BLaER1 treated with 17β-estradiol and CSF1 and Interleukin-3, amounts not matched to agents 10 nM and 100 nM (cell line): ENCODE measurements at regions not wholly inside any gene's neighbourhood (a gene's known extent, or its start where the extent isn't known, plus 50 kb on each side); places are given as distances from the start of the nearest gene placed in this dataset.

Experiments used
- H3K27ac ChIP-seq, 11 experiments: shearing (Covaris generic); formaldehyde crosslinking; 2 replicates each; pipeline ENCODE4 v1.8.1; 2022
- H3K27me3 ChIP-seq, 11 experiments: shearing (Covaris generic); formaldehyde crosslinking; 2 replicates each; pipeline ENCODE4 v1.8.1; 2022
- H3K36me3 ChIP-seq, 11 experiments: shearing (Covaris generic); formaldehyde crosslinking; 2 replicates each; pipeline ENCODE4 v1.8.1; 2022
- H3K4me1 ChIP-seq, 10 experiments: shearing (Covaris generic); formaldehyde crosslinking; 2 replicates each; pipeline ENCODE4 v1.8.1; 2022
- H3K4me2 ChIP-seq, 11 experiments: shearing (Covaris generic); formaldehyde crosslinking; 2 replicates each; pipeline ENCODE4 v1.8.1; 2022
- H3K4me3 ChIP-seq, 10 experiments: shearing (Covaris generic); formaldehyde crosslinking; 2 replicates each; pipeline ENCODE4 v1.8.1; 2022
- H3K9ac ChIP-seq, 11 experiments: shearing (Covaris generic); formaldehyde crosslinking; 2 replicates each; pipeline ENCODE4 v1.8.1; 2022
- H3K9me3 ChIP-seq, 11 experiments: shearing (Covaris generic); formaldehyde crosslinking; replicated peaks in 1 of 11; 2 replicates each; pipeline ENCODE4 v1.8.1; 2022
- H4K20me1 ChIP-seq, 11 experiments: shearing (Covaris generic); formaldehyde crosslinking; 2 replicates each; pipeline ENCODE4 v1.8.1; 2022
- Cebpa-rat ChIP-seq, 11 experiments: shearing (Covaris generic); IDR thresholded peaks; 2 replicates each; pipeline ENCODE4 v1.8.1; 2022

DNA sequence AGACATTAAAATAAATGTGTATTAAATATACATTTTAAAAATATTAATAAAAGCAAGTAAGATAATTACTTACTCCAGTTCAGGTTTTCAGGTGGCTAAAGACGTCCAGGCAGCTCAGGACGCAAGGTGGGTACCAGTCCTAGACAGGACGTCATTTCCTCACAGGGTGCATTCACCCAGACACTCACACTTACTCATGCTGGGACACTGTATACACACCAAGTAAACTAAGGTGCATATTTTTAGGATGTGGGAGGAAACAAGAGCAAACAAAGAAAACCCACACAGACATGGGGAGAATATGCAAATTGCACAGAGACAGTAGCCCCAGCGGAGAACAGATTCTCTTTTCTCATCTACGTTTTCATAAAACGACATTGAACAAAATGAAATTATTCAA is 457.9 kb downstream of the BRINP3 start:
- Histone ChIP-seq H3K36me3 (no peaks in the 10 kb centered on the region), H3K27ac (no peak overlapping the region), H3K4me2 (no peak overlapping the region), H3K9me3 (peaks cover 0 to 5% (median 0%) of the 10 kb centered on the region in 11 experiments; a peak in 1 of 22 replicates), H3K4me1 (0 out of 20 replicates have a peak, but pooled peaks cover 0 to 4% (median 0%) of the 10 kb centered on the region in 10 experiments), H4K20me1 (no peaks in the 10 kb centered on the region), H3K9ac (no peak overlapping the region), H3K4me3 (no peak overlapping the region), H3K27me3 (no peaks in the 10 kb centered on the region)
- no peak for TF ChIP-seq Cebpa-rat (IDR thresholded peaks at IDR 0.05)

DNA sequence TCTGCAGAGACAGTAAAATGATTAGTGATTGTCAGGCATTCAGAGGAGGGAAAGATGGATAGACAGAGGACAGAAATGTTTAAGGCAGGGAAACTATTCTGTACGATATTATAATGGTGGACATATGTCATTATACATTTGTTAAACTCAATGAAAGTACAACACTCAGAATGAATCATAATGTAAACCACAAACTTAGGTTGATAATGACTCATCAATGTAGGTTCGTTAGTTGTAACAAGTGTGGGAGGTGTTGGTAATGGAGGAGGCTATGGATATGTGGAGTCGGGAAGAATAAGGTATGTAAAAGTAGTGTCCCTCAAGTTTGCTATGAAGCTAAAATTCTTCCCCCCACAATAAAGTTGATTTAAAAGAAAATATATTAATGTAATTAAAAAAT is 455.0 kb downstream of the BRINP3 start:
- TF ChIP-seq Cebpa-rat (IDR thresholded peaks at IDR 0.05) = no peak
- 0 out of 20 replicates have a peak, but pooled peaks cover 0 to 4% (median 0%) of the 10 kb centered on the region in 10 experiments for H3K4me1 ChIP-seq
- H3K4me3 ChIP-seq = no peak overlapping the region
- no peak overlapping the region for H3K9ac ChIP-seq
- no peak overlapping the region for H3K27ac ChIP-seq
- no peak overlapping the region for H3K4me2 ChIP-seq
- H3K27me3 ChIP-seq = no peaks in the 10 kb centered on the region
- H3K36me3 ChIP-seq = no peaks in the 10 kb centered on the region
- peaks cover 0 to 5% (median 0%) of the 10 kb centered on the region in 11 experiments; a peak in 1 of 22 replicates for H3K9me3 ChIP-seq
- no peaks in the 10 kb centered on the region for H4K20me1 ChIP-seq

DNA sequence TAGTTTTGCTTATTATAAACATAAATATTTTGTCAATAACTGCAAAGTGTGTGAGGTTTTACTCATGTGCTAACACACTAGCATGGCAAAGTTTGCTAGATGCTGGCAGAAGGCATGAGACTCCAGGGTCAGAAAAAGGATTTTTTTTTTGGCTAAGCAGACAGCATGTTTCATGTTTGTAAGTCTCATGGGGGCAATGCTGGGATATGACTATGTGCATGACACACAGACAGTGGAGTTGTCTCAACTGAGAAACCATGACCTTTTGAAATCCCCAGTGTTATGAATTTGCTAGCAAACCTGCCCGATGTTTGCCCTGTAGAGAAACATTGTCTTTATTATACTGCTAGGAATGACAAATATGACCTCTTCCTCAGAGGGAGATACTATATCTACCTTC is 448.2 kb downstream of the BRINP3 start:
- Histone ChIP-seq H3K9me3 (no peaks in the 10 kb centered on the region), H3K4me1 (no peaks in the 10 kb centered on the region), H4K20me1 (no peaks in the 10 kb centered on the region), H3K9ac (no peak overlapping the region), H3K27me3 (no peaks in the 10 kb centered on the region), H3K4me3 (no peak overlapping the region), H3K27ac (no peak overlapping the region), H3K4me2 (no peak overlapping the region), H3K36me3 (no peaks in the 10 kb centered on the region)
- TF ChIP-seq Cebpa-rat (IDR thresholded peaks at IDR 0.05) = no peak

DNA sequence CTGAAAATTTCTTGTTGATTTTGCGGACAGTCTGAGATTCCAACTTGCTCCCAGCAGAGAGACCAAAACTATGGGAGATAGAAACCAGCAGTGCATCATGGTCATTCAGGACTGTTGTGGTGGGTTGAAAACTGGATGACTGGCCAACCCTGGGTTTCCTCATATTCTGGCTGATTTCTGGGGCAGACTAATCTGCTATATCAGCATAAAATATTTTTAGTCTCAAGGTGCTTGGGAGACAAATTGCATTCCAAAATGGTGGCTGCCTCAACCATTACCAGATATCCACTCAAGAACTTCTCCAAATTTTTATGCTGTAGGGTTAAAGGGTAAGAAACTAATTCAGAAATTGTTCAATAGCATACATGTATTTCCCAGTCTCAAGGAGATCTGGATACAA is 434.0 kb downstream of the BRINP3 start:
- no peaks in the 10 kb centered on the region for H4K20me1 ChIP-seq
- H3K9ac ChIP-seq = no peak overlapping the region
- no peaks in the 10 kb centered on the region for H3K9me3 ChIP-seq
- TF ChIP-seq Cebpa-rat (IDR thresholded peaks at IDR 0.05) = no peak
- no peaks in the 10 kb centered on the region for H3K4me1 ChIP-seq
- no peaks in the 10 kb centered on the region for H3K36me3 ChIP-seq
- no peaks in the 10 kb centered on the region for H3K27me3 ChIP-seq
- no peak overlapping the region for H3K27ac ChIP-seq
- no peak overlapping the region for H3K4me2 ChIP-seq
- H3K4me3 ChIP-seq = no peak overlapping the region

DNA sequence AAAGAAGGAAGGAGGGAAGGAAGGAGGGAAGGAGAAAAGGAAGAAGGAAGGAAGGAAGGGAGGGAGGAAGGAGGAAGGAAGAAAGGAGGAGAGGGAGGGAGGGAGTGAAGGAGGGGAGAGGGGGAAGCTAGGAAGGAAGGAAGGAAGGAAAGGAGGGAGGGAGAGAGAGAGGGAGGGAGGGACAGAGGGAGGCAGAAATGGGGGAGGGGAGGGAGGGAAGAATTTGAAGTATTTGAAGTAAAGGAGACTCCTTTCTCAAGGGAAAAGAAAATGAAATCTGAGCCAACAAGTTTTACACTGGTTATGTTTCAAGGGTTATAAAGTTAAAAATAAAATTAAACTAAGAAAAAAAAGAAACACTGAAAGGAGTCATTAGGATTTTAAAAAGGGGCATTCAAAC is 431.4 kb downstream of the BRINP3 start:
- H3K27ac ChIP-seq = no peak overlapping the region
- no peaks in the 10 kb centered on the region for H3K36me3 ChIP-seq
- H4K20me1 ChIP-seq = no peaks in the 10 kb centered on the region
- no peaks in the 10 kb centered on the region for H3K4me1 ChIP-seq
- no peak overlapping the region for H3K4me2 ChIP-seq
- H3K4me3 ChIP-seq = no peak overlapping the region
- H3K9me3 ChIP-seq = no peaks in the 10 kb centered on the region
- no peak for TF ChIP-seq Cebpa-rat (IDR thresholded peaks at IDR 0.05)
- no peak overlapping the region for H3K9ac ChIP-seq
- H3K27me3 ChIP-seq = no peaks in the 10 kb centered on the region
